Liver (tissue), 7 donors: ENCODE measurements at regions not wholly inside any gene's neighbourhood (a gene's known extent, or its start where the extent isn't known, plus 50 kb on each side); places are given as distances from the start of the nearest gene placed in this dataset.
"Not testable (repeated sequence)": the region's sequence is repeated elsewhere in the genome, so short reads cannot be mapped to it uniquely, and the experiment has no call there.

Experiments
- DNase-seq: peaks from one replicate; pipeline ENCODE4 v3.0.0-alpha.2; 2017; ENCODE audit warnings: low spot score
- H3K27ac ChIP-seq, 2 donors: one replicate each; pipeline ENCODE4 v1.7.0; 2013; ENCODE audit warnings: inconsistent platforms in 2 of 2, low read length in 2 of 2, control low read depth in 1 of 2, low read depth in 1 of 2, mild to moderate bottlenecking in 1 of 2
- H3K27me3 ChIP-seq, 4 donors: one replicate each; pipeline versions ENCODE4 v1.6.1 to v1.7.0; 2013; ENCODE audit warnings: low read length in 3 of 4, inconsistent platforms in 1 of 4, mild to moderate bottlenecking in 1 of 4, moderate library complexity in 1 of 4; ENCODE audit not compliant: control insufficient read depth in 4 of 4, insufficient read depth in 4 of 4
- H3K36me3 ChIP-seq, 4 donors: one replicate each; pipeline versions ENCODE4 v1.6.1 to v1.7.0; 2013; ENCODE audit warnings: low read length in 3 of 4, mild to moderate bottlenecking in 3 of 4, low read depth in 1 of 4, moderate library complexity in 1 of 4; ENCODE audit not compliant: control insufficient read depth in 4 of 4, insufficient read depth in 3 of 4
- H3K4me1 ChIP-seq, 4 donors: one replicate each; pipeline versions ENCODE4 v1.6.1 to v1.7.0; 2013; ENCODE audit warnings: low read length in 3 of 4, mild to moderate bottlenecking in 3 of 4, moderate library complexity in 1 of 4; ENCODE audit not compliant: control insufficient read depth in 4 of 4, insufficient read depth in 4 of 4
- H3K4me3 ChIP-seq, 3 donors: one replicate each; pipeline versions ENCODE4 v1.6.1 to v1.7.0; 2013; ENCODE audit warnings: low read length in 3 of 3, control low read depth in 1 of 3, low read depth in 1 of 3, mild to moderate bottlenecking in 1 of 3
- H3K9ac ChIP-seq, 2 donors: one replicate each; pipeline ENCODE4 v1.7.0; 2013; ENCODE audit warnings: low read length in 2 of 2, mild to moderate bottlenecking in 2 of 2, moderate library complexity in 2 of 2, control low read depth in 1 of 2, low read depth in 1 of 2
- H3K9me3 ChIP-seq, 4 donors: one replicate each; pipeline versions ENCODE4 v1.6.1 to v1.7.0; 2013; ENCODE audit warnings: low read length in 3 of 4; ENCODE audit not compliant: control insufficient read depth in 4 of 4
- ATF3 ChIP-seq: IDR thresholded peaks from 2 replicates; pipeline ENCODE4 v1.6.1; 2016; ENCODE audit warnings: antibody characterized with exemption
- EGR1 ChIP-seq, 2 donors: IDR thresholded peaks; 2 replicates each; pipeline ENCODE4 v1.6.1; 2016 to 2018; ENCODE audit warnings: antibody characterized with exemption in 2 of 2, low read depth in 2 of 2
- FOXA1 ChIP-seq: IDR thresholded peaks from 2 replicates; pipeline ENCODE4 v1.6.1; 2016; ENCODE audit warnings: antibody characterized with exemption
- FOXA2 ChIP-seq: IDR thresholded peaks from 2 replicates; pipeline ENCODE4 v1.6.1; 2016; ENCODE audit warnings: antibody characterized with exemption
- GABPA ChIP-seq, 2 donors: IDR thresholded peaks in 1 of 2; conservative IDR thresholded peaks in 1 of 2; 2 replicates each; pipeline ENCODE4 v1.6.1; 2016; ENCODE audit warnings: antibody characterized with exemption in 2 of 2, mild to moderate bottlenecking in 1 of 2, moderate library complexity in 1 of 2
- HNF4A ChIP-seq, 2 donors: conservative IDR thresholded peaks; 2 replicates each; pipeline ENCODE4 v1.6.1; 2016; ENCODE audit warnings: antibody characterized with exemption in 2 of 2, mild to moderate bottlenecking in 2 of 2
- JUND ChIP-seq, 2 donors: IDR thresholded peaks; 2 replicates each; pipeline ENCODE4 v1.6.1; 2016; ENCODE audit warnings: antibody characterized with exemption in 2 of 2
- RAD21 ChIP-seq, 2 donors: IDR thresholded peaks; 2 replicates each; pipeline ENCODE4 v1.6.1; 2016; ENCODE audit warnings: antibody characterized with exemption in 2 of 2, mild to moderate bottlenecking in 2 of 2
- RXRA ChIP-seq, 2 donors: IDR thresholded peaks; 2 replicates each; pipeline ENCODE4 v1.6.1; 2017 to 2018; ENCODE audit warnings: antibody characterized with exemption in 2 of 2, mild to moderate bottlenecking in 1 of 2
- SP1 ChIP-seq: IDR thresholded peaks from 2 replicates; pipeline ENCODE4 v1.6.1; 2018; ENCODE audit warnings: antibody characterized with exemption, mild to moderate bottlenecking
- TAF1 ChIP-seq: conservative IDR thresholded peaks from 2 replicates; pipeline ENCODE4 v1.6.1; 2016; ENCODE audit warnings: antibody characterized with exemption, mild to moderate bottlenecking
- YY1 ChIP-seq: IDR thresholded peaks from 2 replicates; pipeline ENCODE4 v1.6.1; 2016; ENCODE audit warnings: antibody characterized with exemption, mild to moderate bottlenecking
- WGBS: extraction: QIAGEN DNeasy Blood & Tissue Kit; methylation state at CpG from one replicate; pipeline ENCODE4 v1.1.7; 2013; 5-methylcytosine and 5-hydroxymethylcytosine counted together
- TF ChIP-seq, protein P1 (sequence below): IDR thresholded peaks from 2 replicates; pipeline ENCODE4 v1.6.1; 2016; ENCODE audit warnings: antibody characterized with exemption
- TF ChIP-seq, protein P2 (sequence below): IDR thresholded peaks from 2 replicates; pipeline ENCODE4 v1.6.1; 2016; ENCODE audit warnings: antibody characterized with exemption
- donor health status: healthy.
- donor health status: healthy.
- donor health status: healthy.
- donor health status: healthy.

GRCh38 chr16:34743115-34743514 is 1283.7 kb downstream of the TP53TG3F start:
- peak overlapping the region in 1 of 3 donors; percentile 41 for H3K4me3 ChIP-seq
- H3K27ac ChIP-seq = no peak overlapping the region
- no peaks in the 10 kb centered on the region for H3K27me3 ChIP-seq
- WGBS = 75% methylated on average over 15 of the region's 15 CpGs
- no peak for DNase-seq
- no peak overlapping the region for H3K9ac ChIP-seq
- no peaks in the 10 kb centered on the region for H3K36me3 ChIP-seq
- peaks cover 6 to 62% (median 35%) of the 10 kb centered on the region in 4 donors for H3K9me3 ChIP-seq
- H3K4me1 ChIP-seq = no peaks in the 10 kb centered on the region
- TF ChIP-seq TAF1 = no peak
- TF ChIP-seq EGR1 (IDR thresholded peaks at IDR 0.05; ENCODE audit: low read depth in 2 of 2) = no peak
- TF ChIP-seq, protein P1, sequence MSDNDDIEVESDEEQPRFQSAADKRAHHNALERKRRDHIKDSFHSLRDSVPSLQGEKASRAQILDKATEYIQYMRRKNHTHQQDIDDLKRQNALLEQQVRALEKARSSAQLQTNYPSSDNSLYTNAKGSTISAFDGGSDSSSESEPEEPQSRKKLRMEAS = no peak
- no peak for TF ChIP-seq ATF3
- TF ChIP-seq HNF4A (conservative IDR thresholded peaks at IDR 0.05) = no peak
- TF ChIP-seq JUND (IDR thresholded peaks at IDR 0.05) = no peak
- TF ChIP-seq GABPA (IDR thresholded peaks at IDR 0.05 in 1 of 2, conservative IDR thresholded peaks at IDR 0.05 in 1 of 2) = no peak
- TF ChIP-seq, protein P2, sequence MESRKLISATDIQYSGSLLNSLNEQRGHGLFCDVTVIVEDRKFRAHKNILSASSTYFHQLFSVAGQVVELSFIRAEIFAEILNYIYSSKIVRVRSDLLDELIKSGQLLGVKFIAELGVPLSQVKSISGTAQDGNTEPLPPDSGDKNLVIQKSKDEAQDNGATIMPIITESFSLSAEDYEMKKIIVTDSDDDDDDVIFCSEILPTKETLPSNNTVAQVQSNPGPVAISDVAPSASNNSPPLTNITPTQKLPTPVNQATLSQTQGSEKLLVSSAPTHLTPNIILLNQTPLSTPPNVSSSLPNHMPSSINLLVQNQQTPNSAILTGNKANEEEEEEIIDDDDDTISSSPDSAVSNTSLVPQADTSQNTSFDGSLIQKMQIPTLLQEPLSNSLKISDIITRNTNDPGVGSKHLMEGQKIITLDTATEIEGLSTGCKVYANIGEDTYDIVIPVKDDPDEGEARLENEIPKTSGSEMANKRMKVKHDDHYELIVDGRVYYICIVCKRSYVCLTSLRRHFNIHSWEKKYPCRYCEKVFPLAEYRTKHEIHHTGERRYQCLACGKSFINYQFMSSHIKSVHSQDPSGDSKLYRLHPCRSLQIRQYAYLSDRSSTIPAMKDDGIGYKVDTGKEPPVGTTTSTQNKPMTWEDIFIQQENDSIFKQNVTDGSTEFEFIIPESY = no peak
- no peak for TF ChIP-seq FOXA1
- no peak for TF ChIP-seq RAD21 (IDR thresholded peaks at IDR 0.05)
- TF ChIP-seq SP1 = no peak
- TF ChIP-seq FOXA2 = no peak

DNA sequence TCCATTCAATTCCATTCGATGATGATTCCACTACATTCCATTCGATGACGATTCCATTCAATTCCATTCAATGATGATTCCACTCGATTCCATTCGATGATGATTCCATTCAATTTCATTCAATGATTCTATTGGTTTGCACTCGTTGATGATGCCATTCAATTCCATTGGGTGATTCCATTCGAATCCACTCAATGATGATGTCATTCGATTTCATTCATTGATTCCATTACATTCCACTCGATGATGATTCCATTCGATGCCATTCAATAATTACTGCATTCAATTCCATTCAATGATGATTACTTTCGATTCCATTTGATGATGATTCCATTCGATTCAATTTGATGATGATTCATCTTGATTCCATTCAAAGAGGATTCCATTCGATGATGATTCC is 1299.4 kb downstream of the TP53TG3F start:
- H3K27me3 ChIP-seq = no peaks in the 10 kb centered on the region
- H3K4me3 ChIP-seq = peak overlapping the region in 1 of 3 donors; percentile 71
- peaks cover 0 to 82% (median 52%) of the 10 kb centered on the region in 4 donors for H3K9me3 ChIP-seq
- no peaks in the 10 kb centered on the region for H3K4me1 ChIP-seq
- 74% methylated on average over 13 of the region's 13 CpGs for WGBS
- H3K36me3 ChIP-seq = no peaks in the 10 kb centered on the region
- H3K27ac ChIP-seq = no peak overlapping the region
- no peak overlapping the region for H3K9ac ChIP-seq
- no peak for TF ChIP-seq HNF4A (conservative IDR thresholded peaks at IDR 0.05)
- TF ChIP-seq TAF1 = no peak
- TF ChIP-seq, protein P1 = no peak
- TF ChIP-seq YY1 = no peak
- no peak for TF ChIP-seq RXRA (IDR thresholded peaks at IDR 0.05)
- no peak for TF ChIP-seq GABPA (IDR thresholded peaks at IDR 0.05 in 1 of 2, conservative IDR thresholded peaks at IDR 0.05 in 1 of 2)
- no peak for DNase-seq

GRCh38 chr16:34791835-34792234 is 1332.4 kb downstream of the TP53TG3F start:
- H3K9ac ChIP-seq, H3K9me3 ChIP-seq, H3K27me3 ChIP-seq, H3K4me3 ChIP-seq, DNase-seq, H3K4me1 ChIP-seq, H3K27ac ChIP-seq, H3K36me3 ChIP-seq: not testable (repeated sequence)
- 23% methylated on average over 2 of the region's 2 CpGs for WGBS
